K562 (cell line): ENCODE measurements at regions not wholly inside any gene's neighbourhood (a gene's known extent, or its start where the extent isn't known, plus 50 kb on each side); places are given as distances from the start of the nearest gene placed in this dataset.

ENCODE experiments used
- ARNT ChIP-seq, 2 experiments: fragments of 450-650 bp; IDR thresholded peaks; 2 replicates each; pipeline ENCODE4 v1.6.1; 2016; ENCODE audit warnings: mild to moderate bottlenecking in 1 of 2
- ATF1 ChIP-seq, 2 experiments: fragments of 450-650 bp in 1 of 2; IDR thresholded peaks; 2 replicates each; pipeline ENCODE4 v1.6.1; 2016; ENCODE audit warnings: missing compliant biosample characterization in 1 of 2, missing genetic modification characterization in 1 of 2
- CTCF ChIP-seq, 3 experiments: IDR thresholded peaks in 2 of 3; conservative IDR thresholded peaks in 1 of 3; 2 replicates each; pipeline ENCODE4 v1.5.1; 2011 to 2012; ENCODE audit warnings: low read length in 3 of 3, mild to moderate bottlenecking in 3 of 3, control low read depth in 2 of 3, improper control_type of control experiment in 1 of 3, inconsistent platforms in 1 of 3, low read depth in 1 of 3, mixed read lengths in 1 of 3, moderate library complexity in 1 of 3; ENCODE audit not compliant: insufficient read depth in 2 of 3
- EZH2 ChIP-seq: IDR thresholded peaks from 2 replicates; pipeline ENCODE4 v1.6.1; 2012; ENCODE audit warnings: low read depth, mild to moderate bottlenecking, inconsistent platforms, low read length, borderline replicate concordance
- GABPA ChIP-seq: fragments of 200-800 bp; sonication (Bioruptor generic); conservative IDR thresholded peaks from 2 replicates; pipeline ENCODE4 v1.6.1; 2016; ENCODE audit warnings: low read depth, missing genetic modification characterization, missing compliant biosample characterization
- HNRNPLL ChIP-seq: fragments of 200-400 bp; formaldehyde crosslinking; IDR thresholded peaks from 2 replicates; pipeline ENCODE4 v1.6.1; 2017; ENCODE audit warnings: low read length, low read depth, mild to moderate bottlenecking; ENCODE audit not compliant: poor library complexity, severe bottlenecking
- KDM1A ChIP-seq, 2 experiments: fragments of 450-650 bp; IDR thresholded peaks; 2 replicates each; pipeline ENCODE4 v1.6.1; 2016; ENCODE audit warnings: mild to moderate bottlenecking in 2 of 2
- NR0B1 ChIP-seq: fragments of 450-650 bp; IDR thresholded peaks from one replicate; pipeline ENCODE4 v1.6.1; 2018; ENCODE audit warnings: mild to moderate bottlenecking, moderate library complexity; ENCODE audit not compliant: partially characterized antibody
- NR3C1 ChIP-seq: sonication (generic); formaldehyde crosslinking; IDR thresholded peaks from 2 replicates; pipeline ENCODE4 v1.8.1; 2022; ENCODE audit warnings: missing genetic modification reagents
- POLR2AphosphoS2 ChIP-seq: IDR thresholded peaks from 2 replicates; pipeline ENCODE4 v1.6.1; 2012; ENCODE audit warnings: low read length, improper control_type of control experiment
- SMARCB1 ChIP-seq: IDR thresholded peaks from 2 replicates; pipeline ENCODE4 v1.6.1; 2011; ENCODE audit warnings: improper control_type of control experiment, low read depth; ENCODE audit not compliant: insufficient read length
- SUPT5H ChIP-seq: fragments of 450-650 bp; IDR thresholded peaks from 2 replicates; pipeline ENCODE4 v1.6.1; 2016
- YY1 ChIP-seq, 3 experiments: IDR thresholded peaks; 2 replicates each; pipeline ENCODE4 v1.6.1; 2011; ENCODE audit warnings: low read length in 2 of 3, mild to moderate bottlenecking in 2 of 3, moderate library complexity in 2 of 3, borderline replicate concordance in 1 of 3, control low read depth in 1 of 3, low read depth in 1 of 3; ENCODE audit not compliant: insufficient read depth in 3 of 3, insufficient replicate concordance in 2 of 3, control insufficient read depth in 1 of 3, insufficient read length in 1 of 3; ENCODE audit errors: extremely low read depth in 1 of 3
- ZNF764 ChIP-seq: fragments of 250-450 bp; sonication (Bioruptor Pico); IDR thresholded peaks from 2 replicates; pipeline ENCODE4 v1.4.0; 2020; ENCODE audit warnings: low read depth, mild to moderate bottlenecking, moderate library complexity

- TF ChIP-seq CTCF (IDR thresholded peaks at IDR 0.05 in 2 of 3, conservative IDR thresholded peaks at IDR 0.05 in 1 of 3; ENCODE audit: insufficient read depth in 2 of 3, low read depth in 1 of 3, low read length in 3 of 3) (no peak), KDM1A (IDR thresholded peaks at IDR 0.05) (no peak), POLR2AphosphoS2 (no peak), YY1 (IDR thresholded peaks at IDR 0.05; ENCODE audit: borderline replicate concordance in 1 of 3, control insufficient read depth in 1 of 3, extremely low read depth in 1 of 3, insufficient read depth in 3 of 3, insufficient read length in 1 of 3, insufficient replicate concordance in 2 of 3, low read depth in 1 of 3, low read length in 2 of 3) (no peak), SMARCB1 (no peak), HNRNPLL (no peak), ARNT (IDR thresholded peaks at IDR 0.05) (no peak), SUPT5H (no peak), ZNF764 (no peak), ATF1 (CRISPR knock-in tag; IDR thresholded peaks at IDR 0.05) (no peak), ATF1 (tag; IDR thresholded peaks at IDR 0.05) (no peak), GABPA (tag) (no peak), NR3C1 (no peak), EZH2 (no peak), NR0B1 (no peak)
These were observed 169.7 kb upstream of the STK26 start for GRCh38 chrX:131853440-131853839.
